NCI-H345 treated with DMSO at 0.1 percent for 48 hours (cell line): ENCODE measurements at regions not wholly inside any gene's neighbourhood (a gene's known extent, or its start where the extent isn't known, plus 50 kb on each side); places are given as distances from the start of the nearest gene placed in this dataset.
"Not testable (repeated sequence)": the region's sequence is repeated elsewhere in the genome, so short reads cannot be mapped to it uniquely, and the experiment has no call there.

Source experiments
- DNase-seq: peaks from one replicate; lab custom pipeline; 2025; ENCODE audit not compliant: unreplicated experiment; lab: John Stamatoyannopoulos, UW

DNA sequence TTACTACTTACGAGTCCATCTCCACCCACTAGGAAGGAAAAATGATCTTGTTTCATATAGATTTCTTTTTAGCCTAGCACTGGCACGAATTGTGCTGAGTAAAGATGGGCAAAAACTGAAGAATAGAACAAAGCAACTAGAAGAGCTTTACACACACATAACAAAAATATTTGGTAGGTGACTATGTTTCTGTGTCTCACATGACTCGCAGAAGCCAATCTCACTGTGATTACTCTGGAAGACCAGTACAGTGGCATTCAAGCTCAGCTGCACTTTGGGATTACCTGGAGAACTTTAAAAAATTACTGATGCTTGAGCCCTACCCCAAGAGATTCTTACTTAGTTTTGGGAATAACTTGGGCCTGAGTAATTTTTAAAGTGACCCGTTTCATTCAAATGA, 378.7 kb downstream of the METTL4 start:
- DNase-seq: no peak

DNA sequence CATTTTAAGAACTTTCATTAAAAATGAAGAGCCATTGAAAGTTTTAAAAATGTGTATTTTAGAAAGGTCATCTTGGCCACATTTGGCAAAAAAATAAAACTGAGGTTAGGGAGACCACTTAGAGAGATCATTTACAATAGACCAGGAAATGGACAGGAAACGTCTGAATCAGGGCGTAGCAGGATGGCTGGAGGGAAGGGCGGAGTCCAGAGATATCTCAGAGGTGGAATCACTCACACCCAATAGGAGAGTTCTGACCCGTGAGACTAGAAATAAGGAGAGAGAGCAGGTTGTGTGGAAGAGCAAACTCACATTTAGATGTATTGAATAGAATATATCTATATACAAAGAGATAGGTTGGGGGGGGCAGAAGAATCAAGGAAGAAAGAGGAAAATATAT, 373.4 kb downstream of the METTL4 start:
- no peak for DNase-seq

DNA sequence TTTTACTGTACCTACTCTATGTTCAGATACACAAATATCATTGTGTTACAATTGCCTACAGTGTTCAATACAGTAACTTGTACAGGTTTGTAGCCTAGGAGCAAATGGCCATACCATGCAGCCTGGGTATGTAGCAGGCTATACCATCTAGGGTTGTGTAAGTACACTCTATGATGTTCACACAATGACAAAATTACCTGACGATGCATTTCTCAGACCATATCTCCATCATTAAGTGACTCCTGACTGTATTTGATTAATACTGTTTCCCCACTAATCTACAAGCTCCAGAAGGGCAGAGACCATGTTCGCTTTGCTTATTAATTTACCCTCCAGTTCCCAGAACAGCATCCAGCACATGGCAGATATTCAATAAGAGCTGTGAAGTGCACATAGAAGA, 372.2 kb downstream of the METTL4 start:
- DNase-seq: no peak

DNA sequence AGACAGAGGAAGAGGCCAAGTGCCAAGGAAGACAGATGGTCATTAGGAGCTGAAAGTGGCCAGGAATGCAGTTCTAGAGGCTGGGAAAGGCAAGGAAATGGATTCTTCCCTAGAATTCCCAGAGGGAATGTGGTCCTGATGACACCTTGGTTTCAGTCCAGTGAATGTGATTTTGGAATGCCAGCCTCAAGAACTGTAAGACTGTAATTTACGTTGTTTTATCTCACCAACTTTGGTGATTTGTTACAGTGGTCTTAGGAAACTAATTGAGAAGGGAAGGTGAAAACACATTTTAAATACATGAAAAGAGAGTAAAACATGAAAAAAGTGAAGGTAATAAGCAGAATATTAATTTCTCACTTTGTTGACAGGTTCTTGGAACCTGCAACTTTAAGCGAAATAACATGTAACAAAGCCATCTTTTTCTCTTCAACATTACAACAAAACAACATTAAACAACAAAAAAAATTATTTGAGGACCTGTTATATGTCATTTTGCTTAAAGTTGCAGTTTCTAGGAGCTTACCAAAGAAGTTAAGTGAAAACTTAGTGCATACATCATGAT, 370.2 kb downstream of the METTL4 start:
- no peak for DNase-seq

DNA sequence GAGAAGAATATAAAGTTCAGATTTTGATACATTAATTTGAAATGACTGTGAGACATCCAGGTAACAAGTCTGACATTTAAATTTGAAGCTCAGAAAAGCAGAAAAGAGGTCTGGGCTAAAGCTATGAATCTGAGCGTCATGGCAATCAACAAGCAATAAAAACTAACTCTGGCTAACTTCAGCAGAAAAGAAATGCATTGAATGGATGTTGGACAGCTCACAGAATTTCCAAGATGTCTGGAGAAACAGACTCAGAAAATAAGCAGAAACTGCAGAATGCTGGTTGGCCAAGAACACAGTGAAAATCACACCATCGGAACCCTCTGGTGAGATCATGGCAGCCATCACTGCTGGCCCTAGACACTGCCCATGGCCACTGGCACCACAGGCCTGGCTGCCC, 366.6 kb downstream of the METTL4 start:
- no peak for DNase-seq

DNA sequence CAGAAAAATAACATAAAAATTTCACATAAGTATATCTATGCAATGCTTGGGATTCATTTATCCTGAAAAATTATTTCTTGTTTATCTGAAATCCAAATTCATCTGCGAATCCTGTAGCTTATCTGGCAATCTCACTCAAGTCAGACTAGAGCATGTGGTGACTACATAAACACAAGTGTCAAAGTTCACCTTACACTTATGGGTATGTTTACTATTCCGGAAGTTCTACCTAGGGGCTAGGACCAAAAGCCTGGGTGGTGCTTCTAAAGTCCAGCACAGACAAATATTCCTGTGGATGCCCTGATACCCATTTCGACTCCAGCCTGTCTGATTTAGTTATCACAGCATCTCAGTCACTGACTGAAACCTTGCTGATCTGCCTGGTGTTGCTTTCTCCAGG, 364.0 kb downstream of the METTL4 start:
- DNase-seq: no peak

DNA sequence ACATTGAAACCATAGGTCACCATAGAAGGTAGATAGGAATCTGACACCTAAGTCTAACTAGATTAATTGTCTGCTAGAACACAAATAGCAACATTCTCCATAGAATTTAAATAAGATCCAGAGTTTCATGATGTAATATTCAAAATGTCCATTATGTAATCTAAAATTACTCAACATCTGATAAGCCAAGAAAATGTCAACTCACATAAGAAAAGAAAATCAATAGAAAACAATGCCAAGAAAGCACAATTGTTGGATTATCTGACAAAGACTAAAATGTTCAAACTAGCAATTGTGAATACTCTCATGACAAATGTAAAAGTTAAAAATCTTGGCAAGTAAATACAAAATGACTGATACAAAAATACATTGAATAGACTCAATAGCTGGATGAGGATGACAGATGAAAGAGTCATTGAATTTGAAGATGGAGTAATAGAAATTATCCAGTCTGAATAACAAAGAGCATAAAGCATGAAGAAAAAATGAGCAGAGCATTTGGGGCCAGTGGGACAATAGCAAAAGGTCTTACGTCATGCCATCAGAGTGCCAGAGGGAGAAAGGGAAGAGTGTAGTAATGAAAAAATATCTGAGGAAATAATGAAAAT, 358.6 kb downstream of the METTL4 start:
- DNase-seq: no peak

DNA sequence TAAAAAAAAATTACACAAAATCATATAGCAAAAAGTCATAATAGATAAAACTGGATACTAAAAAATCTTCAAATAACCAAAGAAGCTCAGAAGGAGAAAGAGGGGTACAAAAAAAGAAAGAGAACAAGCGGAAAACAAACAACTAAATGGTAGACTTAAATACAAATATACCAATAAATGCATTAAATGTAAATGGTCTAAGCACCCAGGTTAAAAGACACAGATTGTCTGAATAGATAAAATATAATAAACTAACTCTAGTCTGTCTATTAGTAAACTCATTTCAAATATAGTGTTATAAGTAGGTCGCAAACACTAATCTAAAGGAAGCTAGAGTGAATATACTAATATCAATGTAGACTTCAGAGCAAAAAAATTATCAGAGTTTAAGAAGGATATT, 357.4 kb downstream of the METTL4 start:
- no peak for DNase-seq

DNA sequence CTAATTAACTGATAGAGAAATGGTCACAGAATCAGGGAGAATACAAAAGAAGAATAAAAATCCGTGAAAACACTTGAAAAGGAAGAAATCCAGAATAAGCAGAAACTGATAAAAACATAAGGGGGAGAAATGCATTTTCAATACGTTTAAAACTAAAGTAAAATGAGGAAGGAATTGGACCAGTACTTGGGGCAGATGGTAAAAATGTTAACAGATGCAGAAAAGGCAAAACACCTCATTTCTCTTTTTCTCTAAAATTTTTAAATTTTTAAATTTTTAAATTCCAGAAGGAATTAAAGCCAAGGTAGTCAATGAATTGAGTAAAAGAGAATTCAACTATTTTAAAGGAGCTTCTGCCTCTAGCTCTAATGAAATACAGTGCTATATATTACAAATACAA, 353.9 kb downstream of the METTL4 start:
- no peak for DNase-seq

DNA sequence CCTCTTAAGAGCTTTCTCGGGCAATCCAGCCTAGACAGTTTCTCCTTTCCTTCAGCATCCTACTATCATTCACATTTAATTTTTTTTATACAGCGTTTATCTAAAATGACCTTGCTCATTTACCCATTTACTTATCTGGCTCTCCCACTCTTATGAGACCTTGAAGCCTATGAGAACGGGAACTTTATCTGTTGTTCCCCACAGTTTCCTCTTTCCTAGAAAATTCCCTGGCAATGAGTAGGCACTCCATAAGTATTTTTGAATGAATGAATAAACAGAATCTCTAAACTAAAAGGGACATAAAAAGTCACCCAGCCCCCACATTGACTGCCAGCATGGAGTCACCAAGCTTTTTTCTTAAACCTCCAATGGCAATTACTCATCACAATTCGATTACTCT, 353.2 kb downstream of the METTL4 start:
- DNase-seq: no peak

DNA sequence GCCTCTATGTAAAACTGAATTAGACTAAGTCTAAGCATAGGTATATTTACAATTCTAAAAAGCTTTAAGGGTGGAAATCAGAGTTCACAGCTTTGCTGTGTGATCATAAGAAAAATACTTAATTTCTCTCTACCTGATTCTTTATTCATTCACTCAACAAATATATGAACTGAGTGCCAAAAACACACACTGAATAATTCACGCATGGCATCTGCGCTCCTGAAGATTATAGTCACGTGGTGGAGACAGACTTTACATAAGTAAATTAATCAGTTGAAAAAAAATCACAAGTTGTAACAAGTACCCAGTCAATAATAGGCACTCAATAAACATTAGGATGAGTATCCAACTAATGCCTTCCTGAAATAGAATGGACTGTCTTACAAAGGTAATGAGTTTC, 351.6 kb downstream of the METTL4 start:
- DNase-seq: no peak

DNA sequence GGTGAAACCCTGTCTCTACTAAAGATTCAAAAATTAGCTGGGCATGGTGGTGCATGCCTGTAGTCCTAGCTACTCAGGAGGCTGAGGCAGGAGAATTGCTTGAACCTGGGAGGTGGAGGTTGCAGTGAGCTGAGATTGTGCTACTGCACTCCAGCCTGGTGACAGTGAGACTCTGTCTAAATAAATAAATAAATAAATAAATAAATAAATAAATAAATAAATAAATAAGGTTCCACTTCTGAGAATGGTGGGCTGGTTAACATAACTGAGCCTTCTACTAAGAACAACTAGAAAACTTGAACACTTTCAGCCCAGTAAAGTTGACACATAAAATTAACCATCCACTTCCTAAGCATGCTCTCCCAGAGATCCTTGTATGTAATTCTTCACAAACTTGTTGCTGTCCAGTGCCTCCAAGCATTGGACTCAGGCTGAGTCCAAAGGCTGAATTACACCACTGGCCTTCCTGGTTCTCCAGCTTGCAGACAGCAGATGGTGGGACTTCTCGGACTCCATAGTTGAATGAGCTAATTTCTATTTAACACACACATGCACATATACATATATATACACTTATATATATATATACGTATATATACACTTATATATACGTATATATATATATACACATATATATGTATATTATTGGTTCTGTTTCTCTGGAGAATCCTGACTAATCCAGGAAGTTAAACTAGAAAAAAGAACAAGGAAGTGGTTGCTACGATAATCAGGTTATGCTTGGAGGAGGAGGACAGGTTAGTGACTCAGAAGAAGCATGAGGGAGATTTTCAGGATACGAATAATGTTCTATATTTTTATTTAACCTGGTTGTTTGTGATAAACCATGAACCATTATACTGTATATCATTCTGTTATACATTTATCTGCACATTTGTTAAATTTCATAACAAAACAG, 348.8 kb downstream of the METTL4 start:
- no peak for DNase-seq

DNA sequence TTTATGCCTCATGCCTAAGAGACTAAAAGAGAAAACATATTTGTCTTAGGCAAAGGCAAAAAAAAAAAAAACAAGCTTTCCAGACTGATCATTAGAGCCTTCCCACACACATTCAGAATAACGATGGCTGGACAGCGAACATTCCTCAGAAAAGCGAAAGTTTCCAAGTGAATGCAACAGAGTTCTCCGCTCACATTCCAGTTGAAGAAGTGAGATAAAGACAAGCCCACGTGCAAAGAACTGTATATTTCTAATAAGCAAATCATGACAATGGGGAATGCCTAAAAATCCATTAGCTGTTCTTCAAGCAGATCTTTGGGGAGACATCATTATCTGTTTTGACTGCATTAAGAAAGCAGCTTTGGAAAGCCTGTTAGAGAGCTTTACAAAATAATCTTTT, 347.9 kb downstream of the METTL4 start:
- DNase-seq: no peak

DNA sequence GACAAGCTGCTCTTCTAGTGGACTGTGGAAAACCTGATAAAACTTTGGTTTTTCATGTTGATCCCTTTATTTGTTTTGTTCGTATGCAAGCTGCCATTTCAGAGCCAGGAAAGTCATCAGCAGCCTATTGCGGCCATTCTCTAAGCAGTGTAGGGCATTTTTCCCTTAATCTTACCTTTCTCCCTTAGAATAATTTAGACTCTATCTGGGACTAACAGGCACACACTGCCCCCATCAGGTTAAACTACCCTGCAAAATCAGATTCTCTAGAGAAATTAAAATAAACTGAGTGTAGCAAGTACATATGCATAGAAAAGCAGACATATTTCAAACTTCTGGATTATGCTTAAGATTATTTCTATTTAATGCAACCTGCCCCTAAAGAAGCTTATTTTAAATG, 347.5 kb downstream of the METTL4 start:
- DNase-seq: no peak

DNA sequence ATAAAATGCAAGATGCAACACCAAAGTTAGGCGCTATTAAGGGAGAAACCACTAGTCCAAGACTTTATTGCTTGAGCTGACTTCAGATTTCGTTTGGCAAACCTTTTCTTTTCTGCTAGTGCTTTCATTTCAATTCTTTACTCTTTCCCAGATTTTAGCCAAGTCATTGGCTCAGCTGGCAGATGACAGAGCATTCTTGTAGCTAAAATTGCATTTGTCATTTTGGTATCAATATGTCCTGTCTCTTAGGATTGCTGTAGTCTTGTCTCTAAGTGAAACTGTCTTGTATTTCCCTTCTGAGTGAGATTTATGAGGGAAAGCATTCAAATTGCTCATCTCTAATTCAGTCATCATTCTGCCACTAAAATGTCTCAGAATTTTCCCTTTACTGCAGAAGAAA, 335.1 kb downstream of the METTL4 start:
- no peak for DNase-seq

DNA sequence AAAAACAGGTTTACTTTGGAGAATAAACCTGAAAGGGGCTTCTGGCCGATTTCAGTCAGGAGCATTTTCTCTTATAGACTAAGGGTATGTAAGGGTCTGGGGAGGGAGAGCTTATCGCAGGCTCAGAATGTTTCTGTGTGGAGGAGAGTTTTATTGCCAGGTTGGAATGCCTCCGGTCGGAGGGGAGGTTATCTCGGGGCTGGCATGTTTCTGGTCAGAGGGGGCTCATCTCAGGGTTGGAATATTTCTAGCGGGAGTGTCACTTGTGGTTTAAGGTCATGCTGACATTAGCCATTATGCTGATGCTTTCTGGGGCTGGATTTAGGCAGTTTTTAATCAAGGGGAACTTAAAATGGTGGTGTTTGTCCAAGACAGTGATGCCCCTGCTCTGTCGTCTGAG, 333.6 kb downstream of the METTL4 start:
- no peak for DNase-seq

DNA sequence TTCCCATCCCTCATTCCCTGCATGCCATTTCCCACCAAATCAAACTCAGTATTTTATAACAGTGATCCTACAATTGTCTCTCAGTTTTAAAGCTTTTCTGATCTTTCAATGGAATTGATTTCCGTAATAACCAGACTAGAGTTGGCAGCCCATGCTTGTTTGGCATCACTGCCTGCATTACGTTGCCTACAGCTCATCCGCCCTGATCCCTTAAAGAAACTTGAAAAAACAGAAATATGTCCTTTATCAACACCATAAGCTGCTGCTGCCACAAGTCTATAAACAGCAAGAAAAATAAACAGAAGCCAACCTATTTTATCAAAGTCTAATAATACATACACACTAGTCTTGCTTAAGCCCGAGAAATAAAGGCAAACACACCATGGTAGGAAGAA, 331.0 kb downstream of the METTL4 start:
- DNase-seq: no peak

DNA sequence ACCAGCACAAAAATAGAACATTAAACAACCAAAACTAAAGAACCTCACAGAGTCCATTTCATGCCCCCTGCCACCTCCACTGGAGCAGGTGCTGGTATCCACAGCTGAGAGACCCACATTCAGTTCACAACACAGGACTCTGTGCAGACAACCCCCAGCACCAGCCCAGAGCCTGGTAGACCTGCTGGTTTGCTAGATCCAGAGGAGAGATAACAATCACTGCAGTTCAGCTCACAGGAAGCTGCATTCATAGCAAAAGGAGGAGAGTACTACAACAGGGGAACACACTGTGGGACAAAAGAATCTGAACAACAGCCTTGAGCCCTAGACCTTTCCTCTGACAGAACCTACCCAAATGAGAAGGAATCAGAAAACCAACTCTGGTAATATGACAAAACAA, 326.7 kb downstream of the METTL4 start:
- DNase-seq: no peak

DNA sequence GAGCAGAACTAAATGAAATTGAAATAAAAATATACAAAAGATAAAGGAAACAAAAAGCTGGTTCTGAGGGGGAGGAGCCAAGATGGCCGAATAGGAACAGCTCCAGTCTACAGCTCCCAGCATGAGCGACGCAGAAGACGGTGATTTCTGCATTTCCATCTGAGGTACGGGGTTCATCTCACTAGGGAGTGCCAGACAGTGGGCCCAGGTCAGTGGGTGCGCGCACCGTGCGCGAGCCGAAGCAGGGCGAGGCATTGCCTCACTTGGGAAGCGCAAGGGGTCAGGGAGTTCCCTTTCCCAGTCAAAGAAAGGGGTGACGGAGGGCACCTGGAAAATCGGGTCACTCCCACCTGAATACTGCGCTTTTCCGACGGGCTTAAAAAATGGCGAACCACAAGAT, 324.2 kb downstream of the METTL4 start:
- not testable (repeated sequence) for DNase-seq

DNA sequence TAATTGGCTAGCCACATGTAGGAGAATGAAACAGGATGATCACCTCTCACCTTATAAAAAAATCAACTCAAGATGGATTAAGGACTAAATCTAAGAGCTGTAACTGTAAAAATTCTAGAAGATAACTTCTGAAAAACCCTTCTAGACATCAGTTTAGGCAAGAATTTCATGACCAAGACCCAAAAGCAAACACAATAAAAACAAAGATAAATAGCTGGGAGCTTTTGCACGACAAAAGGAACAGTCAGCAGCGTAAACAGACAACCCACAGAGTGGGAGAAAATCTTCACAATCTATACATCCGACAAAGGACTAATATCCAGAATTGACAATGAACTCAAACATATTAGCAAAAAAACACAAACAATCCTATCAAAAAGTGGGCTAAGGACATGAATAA, 316.3 kb downstream of the METTL4 start:
- DNase-seq: no peak

DNA sequence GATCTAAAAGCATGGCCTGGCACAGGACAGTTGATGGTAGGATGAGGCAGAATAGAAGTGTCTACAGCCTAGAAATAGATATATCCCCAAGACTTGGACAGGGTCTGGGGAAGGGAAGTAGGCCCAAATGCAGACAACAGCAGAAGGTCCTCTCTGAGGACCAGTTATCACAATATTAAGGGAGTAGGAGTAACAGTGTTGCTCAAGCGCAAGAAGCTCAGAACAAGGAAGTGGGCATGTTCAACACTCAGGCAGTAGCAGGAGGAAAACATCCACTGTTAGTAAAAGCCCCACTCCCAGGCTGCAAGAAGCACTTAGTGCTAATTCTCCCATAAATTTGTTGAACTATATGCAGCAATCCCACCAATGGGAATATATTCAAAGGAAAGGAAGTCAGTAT, 314.7 kb downstream of the METTL4 start:
- no peak for DNase-seq

DNA sequence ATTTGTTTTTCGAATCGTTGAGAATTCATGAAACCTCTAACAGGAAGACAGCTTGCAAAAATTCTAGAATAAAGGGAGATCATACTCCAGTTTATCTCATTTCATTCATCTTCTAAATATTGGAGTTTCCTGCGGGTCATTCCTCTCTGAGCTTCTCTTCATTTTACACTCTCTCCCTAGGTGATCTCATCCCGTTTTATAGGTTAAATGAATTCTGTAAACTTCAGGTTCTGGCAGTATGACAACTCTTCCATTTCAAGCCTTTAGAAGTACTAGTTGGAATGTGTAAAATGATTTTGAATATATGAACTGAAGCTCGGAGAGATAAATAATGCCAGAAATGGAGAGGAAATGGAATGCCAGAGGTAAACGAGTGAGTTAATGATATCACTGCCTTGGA, 312.4 kb downstream of the METTL4 start:
- no peak for DNase-seq
